Endothelial cell of umbilical vein (primary cell): ENCODE measurements at regions not wholly inside any gene's neighbourhood (a gene's known extent, or its start where the extent isn't known, plus 50 kb on each side); places are given as distances from the start of the nearest gene placed in this dataset.

Experiments
- BruUV-seq: library from RNA; stranded (reverse); fragments of 400-500 nt; replicated peaks from 2 replicates; lab custom pipeline; 2021; lab: Mats Ljungman, UMichigan
- CTCF ChIA-PET: fragments of 300-600, 350-600 bp; sonication (Branson Sonifier 250); formaldehyde crosslinking; loops from one replicate; lab custom pipeline; 2021; ENCODE audit warnings: antibody characterized with exemption, inconsistent platforms; lab: Charles Lee
- POLR2A ChIA-PET: fragments of 300-600, 350-600 bp; sonication (Branson Sonifier 250); formaldehyde crosslinking; loops from one replicate; lab custom pipeline; 2021; ENCODE audit warnings: antibody characterized with exemption, inconsistent platforms; lab: Charles Lee
- DNase-seq: peaks from one replicate; pipeline ENCODE4 v3.0.0-alpha.2; 2011; ENCODE audit warnings: low read depth, low spot score
- FAIRE-seq: peaks from 2 replicates; lab custom pipeline; 2011; peaks lifted over from hg19 to GRCh38; lab: Jason Lieb, UNC
- H2AFZ ChIP-seq: 2 replicates; pipeline ENCODE4 v1.6.0; 2012; ENCODE audit warnings: low read depth, low read length, control low read depth, inconsistent platforms
- H3K27ac ChIP-seq: 2 replicates; pipeline ENCODE4 v1.5.1; 2011; ENCODE audit warnings: low read depth, mild to moderate bottlenecking, control low read depth, low read length, moderate library complexity; ENCODE audit not compliant: insufficient read depth
- H3K27me3 ChIP-seq, 2 experiments: 2 replicates each; pipeline versions ENCODE4 v1.6.0 to v1.6.1; 2011; ENCODE audit warnings: low read length in 2 of 2, mixed read lengths in 1 of 2; ENCODE audit not compliant: control insufficient read depth in 2 of 2, insufficient read depth in 2 of 2
- H3K36me3 ChIP-seq, 2 experiments: 2 replicates in 1 of 2; 3 replicates in 1 of 2; pipeline ENCODE4 v1.5.1; 2011; ENCODE audit warnings: low read length in 2 of 2, mild to moderate bottlenecking in 1 of 2, moderate library complexity in 1 of 2; ENCODE audit not compliant: control insufficient read depth in 2 of 2, insufficient read depth in 2 of 2; ENCODE audit errors: extremely low read depth in 1 of 2
- H3K4me1 ChIP-seq: 3 replicates; pipeline ENCODE4 v1.5.1; 2011; ENCODE audit warnings: mild to moderate bottlenecking, low read length; ENCODE audit not compliant: control insufficient read depth, insufficient read depth; ENCODE audit errors: extremely low read depth
- H3K4me2 ChIP-seq: 2 replicates; pipeline ENCODE4 v1.6.1; 2011; ENCODE audit warnings: low read length, control low read depth, mixed read lengths; ENCODE audit not compliant: insufficient read depth
- H3K4me3 ChIP-seq, 3 experiments: fragments of 200-600 bp in 1 of 3; sonication (generic), shearing (Covaris generic) in 1 of 3; replicated peaks in 1 of 3; 2 replicates each; pipeline ENCODE4 v1.5.1; 2011 to 2016; ENCODE audit warnings: control low read depth in 3 of 3, low read length in 3 of 3, mild to moderate bottlenecking in 2 of 3, inconsistent platforms in 1 of 3, low read depth in 1 of 3, moderate library complexity in 1 of 3; ENCODE audit not compliant: insufficient read depth in 1 of 3
- H3K79me2 ChIP-seq: 2 replicates; pipeline ENCODE4 v1.6.0; 2012; ENCODE audit warnings: low read length, inconsistent platforms; ENCODE audit not compliant: control insufficient read depth, insufficient read depth
- H3K9ac ChIP-seq: replicated peaks from 2 replicates; pipeline ENCODE3; 2011; ENCODE audit warnings: low read length, control low read depth; ENCODE audit not compliant: insufficient read depth; ENCODE audit errors: extremely low read depth
- H3K9me1 ChIP-seq: replicated peaks from 3 replicates; pipeline ENCODE4 v1.6.0; 2011; ENCODE audit warnings: mild to moderate bottlenecking, low read length; ENCODE audit not compliant: control insufficient read depth, insufficient read depth; ENCODE audit errors: extremely low read depth
- H3K9me3 ChIP-seq: replicated peaks from 2 replicates; pipeline ENCODE4 v1.5.1; 2012; ENCODE audit warnings: low read length, inconsistent platforms; ENCODE audit not compliant: control insufficient read depth, insufficient read depth
- H4K20me1 ChIP-seq: replicated peaks from 2 replicates; pipeline ENCODE3; 2011; ENCODE audit warnings: mild to moderate bottlenecking, low read length; ENCODE audit not compliant: control insufficient read depth, insufficient read depth; ENCODE audit errors: extremely low read depth
- CTCF ChIP-seq, 2 donors: IDR thresholded peaks; 1 replicate in 1 of 2; 2 replicates in 1 of 2; pipeline ENCODE4 v1.5.1; 2011; ENCODE audit warnings: low read length in 2 of 2, mild to moderate bottlenecking in 2 of 2, moderate library complexity in 2 of 2, control low read depth in 1 of 2, inconsistent platforms in 1 of 2, low read depth in 1 of 2; ENCODE audit not compliant: insufficient read depth in 1 of 2; ENCODE audit errors: extremely low read depth in 1 of 2
- EZH2 ChIP-seq: IDR thresholded peaks from 2 replicates; pipeline ENCODE4 v1.6.1; 2012; ENCODE audit warnings: borderline replicate concordance, low read depth, mild to moderate bottlenecking, moderate library complexity, low read length, inconsistent platforms; ENCODE audit not compliant: severe bottlenecking
- GATA2 ChIP-seq: IDR thresholded peaks from 2 replicates; pipeline ENCODE4 v1.7.0; 2011; ENCODE audit warnings: low read depth, mild to moderate bottlenecking, moderate library complexity, mixed read lengths, low read length; ENCODE audit not compliant: insufficient read length, insufficient read depth
- MAX ChIP-seq: IDR thresholded peaks from 2 replicates; pipeline ENCODE4 v1.6.1; 2011; ENCODE audit not compliant: insufficient read depth, insufficient read length
- MYC ChIP-seq: IDR thresholded peaks from one replicate; pipeline ENCODE4 v1.6.1; 2011; ENCODE audit warnings: mild to moderate bottlenecking, low read depth, low read length
- POLR2A ChIP-seq: IDR thresholded peaks from 2 replicates; pipeline ENCODE4 v1.6.1; 2012; ENCODE audit warnings: low read depth, mild to moderate bottlenecking, control low read depth, low read length
- POLR2AphosphoS5 ChIP-seq: IDR thresholded peaks from 2 replicates; pipeline ENCODE4 v1.6.1; 2012; ENCODE audit warnings: low read depth, mild to moderate bottlenecking, control low read depth, low read length, moderate library complexity; ENCODE audit not compliant: insufficient read depth
- dilution Hi-C: fragments of 300-500 bp; cut with MboI; formaldehyde crosslinking; loops from one replicate; pipeline ENCODE4 v1.15.0; 2019; ENCODE audit warnings: low sequenced_read_pairs; ENCODE audit not compliant: extremely low pct_ligation_motif_present
- intact Hi-C: fragments of 100-400 bp; cut with micrococcal nuclease; formaldehyde crosslinking; loops from one replicate; pipeline ENCODE4 v1.10.0; 2022

- no peaks in the 10 kb centered on the region for H3K9me3 ChIP-seq
- H4K20me1 ChIP-seq, result no peaks in the 10 kb centered on the region
- H3K27me3 ChIP-seq, result no peaks in the 10 kb centered on the region
- H3K4me2 ChIP-seq, result no peak overlapping the region
- H3K27ac ChIP-seq, result no peak overlapping the region
- dilution Hi-C loops (no loop called here), intact Hi-C loops (no loop called here)
- H3K9me1 ChIP-seq, result no peaks in the 10 kb centered on the region
- FAIRE-seq (no peak), DNase-seq (no peak)
- no peak overlapping the region for H3K9ac ChIP-seq
- H3K36me3 ChIP-seq, result no peaks in the 10 kb centered on the region
- BruUV-seq, result no TSS peak
- TF ChIP-seq MYC (no peak), POLR2A (no peak), POLR2AphosphoS5 (no peak), MAX (no peak), CTCF (IDR thresholded peaks at IDR 0.05; ENCODE audit: extremely low read depth in 1 of 2, insufficient read depth in 1 of 2, low read depth in 1 of 2, low read length in 2 of 2) (no peak)
- ChIA-PET CTCF (no interaction called here), POLR2A (no interaction called here)
- no peaks in the 10 kb centered on the region for H3K79me2 ChIP-seq
- H3K4me1 ChIP-seq, result no peaks in the 10 kb centered on the region
- no peak overlapping the region for H3K4me3 ChIP-seq
- H2AFZ ChIP-seq, result no peak overlapping the region
These were observed 456.0 kb upstream of the ZEB2 start for GRCh38 chr2:144975881-144976280.

GRCh38 chr2:144972676-144973075 is 452.8 kb upstream of the ZEB2 start:
- Histone ChIP-seq H3K9me3 (no peaks in the 10 kb centered on the region), H3K36me3 (no peaks in the 10 kb centered on the region), H4K20me1 (no peaks in the 10 kb centered on the region), H3K9ac (no peak overlapping the region), H3K4me2 (no peak overlapping the region), H3K4me3 (no peak overlapping the region), H3K79me2 (no peaks in the 10 kb centered on the region), H2AFZ (no peak overlapping the region), H3K27ac (no peak overlapping the region), H3K27me3 (no peaks in the 10 kb centered on the region), H3K9me1 (no peaks in the 10 kb centered on the region), H3K4me1 (no peaks in the 10 kb centered on the region)
- DNase-seq, result no peak
- POLR2A ChIA-PET, result no interaction called here
- dilution Hi-C loops, result no loop called here
- TF ChIP-seq MAX, result no peak
- no peak for TF ChIP-seq POLR2AphosphoS5
- TF ChIP-seq MYC, result no peak
- no peak for TF ChIP-seq GATA2
- TF ChIP-seq EZH2, result no peak
- FAIRE-seq, result no peak
- intact Hi-C loops, result no loop called here
- CTCF ChIA-PET, result no interaction called here
- BruUV-seq, result no TSS peak
